A673 (cell line): ENCODE measurements at regions not wholly inside any gene's neighbourhood (a gene's known extent, or its start where the extent isn't known, plus 50 kb on each side); places are given as distances from the start of the nearest gene placed in this dataset.

ENCODE experiments used
- BruUV-seq: library from RNA; stranded (reverse); fragments of 400-500 nt; replicated peaks from 2 replicates; lab custom pipeline; 2021; lab: Mats Ljungman, UMichigan
- CTCF ChIA-PET: fragments of 300-600 bp; sonication (Branson Sonifier 250); formaldehyde crosslinking; loops from one replicate; lab custom pipeline; 2022; ENCODE audit warnings: antibody characterized with exemption; lab: Charles Lee
- POLR2A ChIA-PET: fragments of 300-600 bp; sonication (Branson Sonifier 250); formaldehyde crosslinking; loops from one replicate; lab custom pipeline; 2022; ENCODE audit warnings: antibody characterized with exemption; ENCODE audit not compliant: low non-redundant PET; lab: Charles Lee
- DNase-seq: peaks from one replicate; pipeline ENCODE4 v3.0.0-alpha.2; 2015; ENCODE audit warnings: low spot score
- H3K27ac ChIP-seq: fragments of 200-600 bp; sonication (generic); 2 replicates; pipeline ENCODE4 v1.5.1; 2016; ENCODE audit warnings: mixed run types, low read depth, mild to moderate bottlenecking, mixed read lengths, antibody characterized with exemption, low read length; ENCODE audit not compliant: poor library complexity, severe bottlenecking
- H3K27me3 ChIP-seq: fragments of 200-600 bp; sonication (generic); replicated peaks from 2 replicates; pipeline ENCODE4 v1.6.1; 2017; ENCODE audit warnings: mixed run types, low read depth, mild to moderate bottlenecking, mixed read lengths, antibody characterized with exemption, low read length; ENCODE audit not compliant: insufficient read depth, poor library complexity
- H3K36me3 ChIP-seq: fragments of 200-600 bp; sonication (generic); 2 replicates; pipeline ENCODE4 v1.6.1; 2016; ENCODE audit warnings: mixed run types, mild to moderate bottlenecking, mixed read lengths, antibody characterized with exemption, low read length; ENCODE audit not compliant: insufficient read depth, poor library complexity, severe bottlenecking
- H3K4me1 ChIP-seq: fragments of 200-600 bp; sonication (generic); 2 replicates; pipeline ENCODE4 v1.6.1; 2017; ENCODE audit warnings: mixed run types, mild to moderate bottlenecking, mixed read lengths, antibody characterized with exemption, low read length; ENCODE audit not compliant: insufficient read depth, poor library complexity, severe bottlenecking
- H3K4me3 ChIP-seq: fragments of 200-600 bp; sonication (generic); 2 replicates; pipeline ENCODE4 v1.5.1; 2016; ENCODE audit warnings: low read depth, mixed run types, mild to moderate bottlenecking, mixed read lengths, low read length; ENCODE audit not compliant: poor library complexity, severe bottlenecking
- H3K9me3 ChIP-seq: fragments of 200-600 bp; sonication (generic); 2 replicates; pipeline ENCODE4 v1.6.1; 2016; ENCODE audit warnings: mixed run types, low read depth, mild to moderate bottlenecking, mixed read lengths, antibody characterized with exemption, low read length; ENCODE audit not compliant: poor library complexity, severe bottlenecking
- CTCF ChIP-seq: fragments of 300-800, 200-600 bp; sonication (generic); conservative IDR thresholded peaks from 2 replicates; pipeline ENCODE4 v1.5.1; 2017; ENCODE audit warnings: low read depth, mild to moderate bottlenecking, antibody characterized with exemption, low read length, moderate library complexity, mixed read lengths
- EZH2 ChIP-seq: fragments of 200-600 bp; sonication (generic); IDR thresholded peaks from 2 replicates; pipeline ENCODE4 v1.6.1; 2017; ENCODE audit warnings: borderline replicate concordance, low read depth, mild to moderate bottlenecking, mixed read lengths, antibody characterized with exemption, low read length; ENCODE audit not compliant: poor library complexity, severe bottlenecking
- intact Hi-C: fragments of 100-400 bp; cut with micrococcal nuclease; formaldehyde crosslinking; loops from one replicate; pipeline ENCODE4 v1.10.0; 2022; ENCODE audit not compliant: unreplicated experiment

- TF ChIP-seq CTCF = no peak
- no peak for TF ChIP-seq EZH2
- POLR2A ChIA-PET = no interaction called here
- intact Hi-C loops = no loop called here
Observed at GRCh38 chr9:30928045-30928444, 1456.4 kb upstream of the ACO1 start.

GRCh38 chr9:30932226-30932625, 1452.2 kb upstream of the ACO1 start:
- intact Hi-C loops = no loop called here
- ChIA-PET POLR2A (no interaction called here), CTCF (no interaction called here)
- BruUV-seq = no TSS peak
- no peaks in the 10 kb centered on the region for H3K27me3 ChIP-seq
- H3K27ac ChIP-seq = no peak overlapping the region
- no peaks in the 10 kb centered on the region for H3K36me3 ChIP-seq
- no peak for TF ChIP-seq CTCF
- no peak for TF ChIP-seq EZH2
- H3K4me1 ChIP-seq = no peaks in the 10 kb centered on the region
- H3K9me3 ChIP-seq = no peaks in the 10 kb centered on the region
- no peak overlapping the region for H3K4me3 ChIP-seq
- no peak for DNase-seq

More at GRCh38 chr9:30928045-30928444, 1456.4 kb upstream of the ACO1 start:
- Histone ChIP-seq H3K4me1 (no peaks in the 10 kb centered on the region), H3K9me3 (no peaks in the 10 kb centered on the region), H3K36me3 (no peaks in the 10 kb centered on the region), H3K27ac (no peak overlapping the region), H3K4me3 (no peak overlapping the region), H3K27me3 (no peaks in the 10 kb centered on the region)
- no TSS peak for BruUV-seq
- CTCF ChIA-PET = no interaction called here
- DNase-seq = no peak

- no peak for DNase-seq
- no peaks in the 10 kb centered on the region for H3K27me3 ChIP-seq
- H3K36me3 ChIP-seq = no peaks in the 10 kb centered on the region
- TF ChIP-seq CTCF (no peak), EZH2 (no peak)
- CTCF ChIA-PET = no interaction called here
- POLR2A ChIA-PET = no interaction called here
- no peak overlapping the region for H3K27ac ChIP-seq
- no peaks in the 10 kb centered on the region for H3K9me3 ChIP-seq
- intact Hi-C loops = no loop called here
- H3K4me3 ChIP-seq = no peak overlapping the region
- no peaks in the 10 kb centered on the region for H3K4me1 ChIP-seq
- BruUV-seq = no TSS peak
Observed at GRCh38 chr9:30935730-30936129, 1448.7 kb upstream of the ACO1 start.
